ENCODE measurements at regions not wholly inside any gene's neighbourhood (a gene's known extent, or its start where the extent isn't known, plus 50 kb on each side); places are given as distances from the start of the nearest gene placed in this dataset.

- TF ChIP-seq ETV6 (IDR thresholded peaks at IDR 0.05; ENCODE audit: borderline replicate concordance in 1 of 2, low read depth in 2 of 2, low read length in 1 of 2) (no peak), ETV6 (CRISPR knock-in tag; IDR thresholded peaks at IDR 0.05; ENCODE audit: borderline replicate concordance) (no peak), MBD2 (IDR thresholded peaks at IDR 0.05; ENCODE audit: borderline replicate concordance, low read depth) (no peak), ETV5 (CRISPR knock-in tag; IDR thresholded peaks at IDR 0.05; ENCODE audit: low read depth) (no peak)
These were observed 298.2 kb upstream of the C16orf82 start (continued) for GRCh38 chr16:26768385-26769010.

- Histone ChIP-seq H3K27ac (ENCODE audit: extremely low read depth, low read depth, low read length) (no peak overlapping the region), H3K4me1 (replicated peaks in 1 of 2; ENCODE audit: control insufficient read depth in 2 of 2, insufficient read depth in 2 of 2, low read length in 2 of 2) (no peaks in the 10 kb centered on the region), H3K9me1 (ENCODE audit: control insufficient read depth, insufficient read depth, low read length) (no peaks in the 10 kb centered on the region), H3K27me3 (ENCODE audit: control insufficient read depth in 2 of 2, insufficient read depth in 2 of 2, low read length in 2 of 2) (no peaks in the 10 kb centered on the region), H3K4me3 (no peak overlapping the region), H4K20me1 (replicated peaks; ENCODE audit: control insufficient read depth, insufficient read depth, low read length) (no peaks in the 10 kb centered on the region), H2AFZ (ENCODE audit: low read depth, low read length) (no peak overlapping the region), H3K9me3 (replicated peaks; ENCODE audit: control insufficient read depth, insufficient read depth, low read depth, low read length) (no peaks in the 10 kb centered on the region), H3K9ac (ENCODE audit: insufficient read depth in 1 of 2, low read depth in 2 of 2, low read length in 2 of 2) (no peak overlapping the region), H3K4me2 (ENCODE audit: insufficient read depth, low read length) (no peak overlapping the region), H3K79me2 (ENCODE audit: control insufficient read depth, insufficient read depth, low read length) (no peaks in the 10 kb centered on the region), H3K36me3 (ENCODE audit: control insufficient read depth, insufficient read depth, low read length) (no peaks in the 10 kb centered on the region)
- TF ChIP-seq ZBTB2 (IDR thresholded peaks at IDR 0.05) (0 out of 2 replicates have a peak, but pooled peaks have one; percentile 39), BACH1 (tag; IDR thresholded peaks at IDR 0.05) (no peak), ZNF512 (tag; IDR thresholded peaks at IDR 0.05) (0 out of 2 replicates have a peak, but pooled peaks have one; percentile 7), XRCC4 (IDR thresholded peaks at IDR 0.05; ENCODE audit: extremely low read depth, insufficient read depth, insufficient read length) (no peak), DACH1 (IDR thresholded peaks at IDR 0.05; ENCODE audit: partially characterized antibody) (peak; percentile 93), FIP1L1 (IDR thresholded peaks at IDR 0.05; ENCODE audit: low read depth, low read length, poor library complexity, severe bottlenecking) (no peak)
- CTCF ChIA-PET (ENCODE audit: low intra/inter-chr PET ratio): no interaction called here
- intact Hi-C loops (cut with micrococcal nuclease) (no loop called here), in situ Hi-C loops (cut with MboI) (no loop called here)
- FAIRE-seq (no peak), DNase-seq (ENCODE audit: extremely low read depth in 1 of 4, low spot score in 3 of 4) (no peak), ATAC-seq (no peak)
- BruUV-seq (replicated peaks): no TSS peak
- POLR2A ChIA-PET: no interaction called here
These were observed 296.2 kb upstream of the C16orf82 start for GRCh38 chr16:26770547-26770946.
